H9 (cell line): ENCODE measurements at regions not wholly inside any gene's neighbourhood (a gene's known extent, or its start where the extent isn't known, plus 50 kb on each side); places are given as distances from the start of the nearest gene placed in this dataset.

Experiments used
- DNase-seq: peaks from one replicate; pipeline ENCODE4 v3.0.0-alpha.2; 2017
- H2AFZ ChIP-seq: one replicate; pipeline ENCODE4 v1.6.1; 2013; ENCODE audit warnings: mild to moderate bottlenecking, low read length, control low read depth, moderate library complexity
- H2AK5ac ChIP-seq: 2 replicates; pipeline ENCODE4 v1.6.1; 2013; ENCODE audit warnings: low read length, control low read depth, mixed read lengths; ENCODE audit not compliant: insufficient read length
- H2BK120ac ChIP-seq: one replicate; pipeline ENCODE4 v1.6.1; 2013; ENCODE audit warnings: low read depth, mild to moderate bottlenecking, low read length, control low read depth, inconsistent platforms; ENCODE audit not compliant: poor library complexity, severe bottlenecking
- H2BK12ac ChIP-seq: 2 replicates; pipeline ENCODE4 v1.6.1; 2013; ENCODE audit warnings: low read length, control low read depth, mixed read lengths, low read depth; ENCODE audit not compliant: insufficient read length
- H2BK15ac ChIP-seq: 2 replicates; pipeline ENCODE4 v1.6.1; 2013; ENCODE audit warnings: low read depth, low read length, control low read depth
- H2BK20ac ChIP-seq: one replicate; pipeline ENCODE4 v1.6.1; 2013; ENCODE audit warnings: low read depth, mild to moderate bottlenecking, low read length, control low read depth, inconsistent platforms; ENCODE audit not compliant: poor library complexity, severe bottlenecking
- H2BK5ac ChIP-seq: 2 replicates; pipeline ENCODE4 v1.6.1; 2013; ENCODE audit warnings: low read length, control low read depth, mixed read lengths; ENCODE audit not compliant: insufficient read length
- H3K14ac ChIP-seq: 2 replicates; pipeline ENCODE4 v1.6.1; 2013; ENCODE audit warnings: low read length, control low read depth; ENCODE audit not compliant: insufficient read depth
- H3K18ac ChIP-seq: 2 replicates; pipeline ENCODE4 v1.6.1; 2013; ENCODE audit warnings: low read depth, mild to moderate bottlenecking, mixed read lengths, low read length, control low read depth; ENCODE audit not compliant: insufficient read length
- H3K23ac ChIP-seq: 2 replicates; pipeline ENCODE4 v1.6.1; 2013; ENCODE audit warnings: low read length, control low read depth, mixed read lengths, low read depth; ENCODE audit not compliant: insufficient read length
- H3K23me2 ChIP-seq: 2 replicates; pipeline ENCODE4 v1.6.1; 2013; ENCODE audit warnings: low read depth, mild to moderate bottlenecking, mixed read lengths, low read length, control low read depth; ENCODE audit not compliant: insufficient read length, poor library complexity, severe bottlenecking
- H3K27ac ChIP-seq: 2 replicates; pipeline ENCODE4 v1.5.1; 2013; ENCODE audit warnings: low read length, control low read depth, mixed read lengths, low read depth; ENCODE audit not compliant: insufficient read length
- H3K27me3 ChIP-seq: 2 replicates; pipeline ENCODE4 v1.6.1; 2013; ENCODE audit warnings: low read length, control low read depth, inconsistent platforms; ENCODE audit not compliant: insufficient read depth
- H3K4ac ChIP-seq: 2 replicates; pipeline ENCODE4 v1.6.1; 2013; ENCODE audit warnings: low read depth, mild to moderate bottlenecking, control low read depth, inconsistent platforms, low read length, moderate library complexity
- H3K4me1 ChIP-seq: 2 replicates; pipeline ENCODE4 v1.6.1; 2013; ENCODE audit warnings: low read length, control low read depth, inconsistent platforms; ENCODE audit not compliant: insufficient read depth
- H3K4me2 ChIP-seq: 2 replicates; pipeline ENCODE4 v1.6.1; 2013; ENCODE audit warnings: low read length, control low read depth, mixed read lengths; ENCODE audit not compliant: insufficient read length, insufficient read depth
- H3K56ac ChIP-seq: 2 replicates; pipeline ENCODE4 v1.6.1; 2013; ENCODE audit warnings: low read depth, mild to moderate bottlenecking, mixed read lengths, low read length, control low read depth; ENCODE audit not compliant: insufficient read length
- H3K79me1 ChIP-seq: 2 replicates; pipeline ENCODE4 v1.6.1; 2013; ENCODE audit warnings: low read depth, mild to moderate bottlenecking, moderate library complexity, low read length, control low read depth, inconsistent platforms; ENCODE audit not compliant: insufficient read depth, poor library complexity, severe bottlenecking
- H3K79me2 ChIP-seq: 2 replicates; pipeline ENCODE4 v1.6.1; 2013; ENCODE audit warnings: low read length, control low read depth, inconsistent platforms; ENCODE audit not compliant: insufficient read depth
- H3K9ac ChIP-seq: 2 replicates; pipeline ENCODE4 v1.6.1; 2013; ENCODE audit warnings: low read length, control low read depth, mixed read lengths; ENCODE audit not compliant: insufficient read length; ENCODE audit errors: extremely low read depth
- H3K9me3 ChIP-seq: one replicate; pipeline ENCODE4 v1.6.1; 2013; ENCODE audit warnings: low read depth, low read length, inconsistent platforms; ENCODE audit not compliant: control insufficient read depth
- H3T11ph ChIP-seq: one replicate; pipeline ENCODE4 v1.6.1; 2013; ENCODE audit warnings: mild to moderate bottlenecking, low read length, control low read depth, inconsistent platforms
- H4K20me1 ChIP-seq: one replicate; pipeline ENCODE4 v1.6.1; 2013; ENCODE audit not compliant: control insufficient read depth, insufficient read length, insufficient read depth
- H4K5ac ChIP-seq: 2 replicates; pipeline ENCODE4 v1.6.1; 2013; ENCODE audit warnings: low read depth, mild to moderate bottlenecking, mixed read lengths, low read length, control low read depth; ENCODE audit not compliant: insufficient read length
- H4K8ac ChIP-seq: replicated peaks from 2 replicates; pipeline ENCODE4 v1.6.1; 2013; ENCODE audit warnings: low read length, control low read depth, mixed read lengths, low read depth; ENCODE audit not compliant: insufficient read length
- H4K91ac ChIP-seq: 2 replicates; pipeline ENCODE4 v1.6.1; 2013; ENCODE audit warnings: low read depth, mild to moderate bottlenecking, moderate library complexity, mixed read lengths, low read length, control low read depth; ENCODE audit not compliant: insufficient read length
- H3K27ac Mint-ChIP-seq, 3 experiments: 2 replicates in 2 of 3; 3 replicates in 1 of 3; pipeline ENCODE4 v1.8.0; 2020 to 2021; ENCODE audit warnings: mixed read lengths in 3 of 3, mild to moderate bottlenecking in 1 of 3, moderate library complexity in 1 of 3
- H3K27me3 Mint-ChIP-seq: 2 replicates; pipeline ENCODE4 v1.8.0; 2021; ENCODE audit warnings: low read depth, mild to moderate bottlenecking, moderate library complexity, mixed read lengths
- H3K36me3 Mint-ChIP-seq, 3 experiments: 2 replicates in 2 of 3; 3 replicates in 1 of 3; pipeline ENCODE4 v1.8.0; 2020 to 2021; ENCODE audit warnings: low read depth in 3 of 3, mixed read lengths in 3 of 3; ENCODE audit not compliant: insufficient read depth in 1 of 3
- H3K4me1 Mint-ChIP-seq, 2 experiments: 2 replicates each; pipeline ENCODE4 v1.8.0; 2020; ENCODE audit warnings: mixed read lengths in 2 of 2
- H3K4me3 Mint-ChIP-seq, 2 experiments: 2 replicates in 1 of 2; 3 replicates in 1 of 2; pipeline ENCODE4 v1.8.0; 2020 to 2021; ENCODE audit warnings: mild to moderate bottlenecking in 2 of 2, mixed read lengths in 2 of 2, moderate library complexity in 1 of 2
- H3K9me3 Mint-ChIP-seq, 2 experiments: 2 replicates in 1 of 2; 3 replicates in 1 of 2; pipeline ENCODE4 v1.8.0; 2020; ENCODE audit warnings: mild to moderate bottlenecking in 2 of 2, mixed read lengths in 2 of 2, moderate library complexity in 1 of 2
- WGBS: extraction: QIAGEN DNeasy Blood & Tissue Kit; methylation state at CpG from one replicate; pipeline ENCODE4 v1.1.7; 2013; ENCODE audit warnings: missing lambda C conversion rate, low lambda C conversion rate, mixed read lengths; ENCODE audit not compliant: insufficient read length; ENCODE audit errors: extremely low coverage; 5-methylcytosine and 5-hydroxymethylcytosine counted together
- TF ChIP-seq, protein P1 (sequence below): fragments of 200-600 bp; sonication (generic); conservative IDR thresholded peaks from 3 replicates; pipeline ENCODE4 v1.8.0; 2021; ENCODE audit warnings: antibody characterized with exemption, mild to moderate bottlenecking

GRCh38 chr13:73748404-73748803 is 385.8 kb downstream of the KLF12 start:
- Histone ChIP-seq H3K79me2 (no peaks in the 10 kb centered on the region), H3K23me2 (no peaks in the 10 kb centered on the region), H3K9me3 (no peaks in the 10 kb centered on the region), H2BK120ac (no peak overlapping the region), H3T11ph (no peak overlapping the region), H2BK12ac (no peak overlapping the region), H3K18ac (no peak overlapping the region), H3K9ac (no peak overlapping the region), H3K4me2 (no peak overlapping the region), H3K27ac (no peak overlapping the region), H4K91ac (no peak overlapping the region), H2AK5ac (no peak overlapping the region), H3K56ac (no peak overlapping the region), H2BK20ac (no peak overlapping the region), H3K4me1 (no peaks in the 10 kb centered on the region), H4K20me1 (no peaks in the 10 kb centered on the region), H3K23ac (no peak overlapping the region), H2BK15ac (no peak overlapping the region), H2AFZ (no peak overlapping the region), H3K14ac (no peak overlapping the region), H2BK5ac (no peak overlapping the region), H4K5ac (no peak overlapping the region), H3K79me1 (no peaks in the 10 kb centered on the region), H3K27me3 (no peaks in the 10 kb centered on the region), H3K4ac (no peak overlapping the region), H4K8ac (no peak overlapping the region)
- TF ChIP-seq, protein P1, sequence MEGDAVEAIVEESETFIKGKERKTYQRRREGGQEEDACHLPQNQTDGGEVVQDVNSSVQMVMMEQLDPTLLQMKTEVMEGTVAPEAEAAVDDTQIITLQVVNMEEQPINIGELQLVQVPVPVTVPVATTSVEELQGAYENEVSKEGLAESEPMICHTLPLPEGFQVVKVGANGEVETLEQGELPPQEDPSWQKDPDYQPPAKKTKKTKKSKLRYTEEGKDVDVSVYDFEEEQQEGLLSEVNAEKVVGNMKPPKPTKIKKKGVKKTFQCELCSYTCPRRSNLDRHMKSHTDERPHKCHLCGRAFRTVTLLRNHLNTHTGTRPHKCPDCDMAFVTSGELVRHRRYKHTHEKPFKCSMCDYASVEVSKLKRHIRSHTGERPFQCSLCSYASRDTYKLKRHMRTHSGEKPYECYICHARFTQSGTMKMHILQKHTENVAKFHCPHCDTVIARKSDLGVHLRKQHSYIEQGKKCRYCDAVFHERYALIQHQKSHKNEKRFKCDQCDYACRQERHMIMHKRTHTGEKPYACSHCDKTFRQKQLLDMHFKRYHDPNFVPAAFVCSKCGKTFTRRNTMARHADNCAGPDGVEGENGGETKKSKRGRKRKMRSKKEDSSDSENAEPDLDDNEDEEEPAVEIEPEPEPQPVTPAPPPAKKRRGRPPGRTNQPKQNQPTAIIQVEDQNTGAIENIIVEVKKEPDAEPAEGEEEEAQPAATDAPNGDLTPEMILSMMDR, result no peak
- no peak for DNase-seq
- Mint-ChIP-seq H3K4me3 (no peak overlapping the region), H3K36me3 (peaks cover 0 to 13% (median 5%) of the 10 kb centered on the region in 3 experiments; a peak in 3 of 7 replicates), H3K4me1 (peaks cover 4 to 9% of the 10 kb centered on the region in 2 experiments), H3K27ac (no peak overlapping the region), H3K27me3 (no peaks in the 10 kb centered on the region), H3K9me3 (peaks cover 3 to 4% of the 10 kb centered on the region in 2 experiments; a peak in 4 of 5 replicates)
- WGBS, result no CpG with 5 or more reads among the region's 1 CpG
